ENCODE measurements at regions not wholly inside any gene's neighbourhood (a gene's known extent, or its start where the extent isn't known, plus 50 kb on each side); places are given as distances from the start of the nearest gene placed in this dataset.

DNA sequence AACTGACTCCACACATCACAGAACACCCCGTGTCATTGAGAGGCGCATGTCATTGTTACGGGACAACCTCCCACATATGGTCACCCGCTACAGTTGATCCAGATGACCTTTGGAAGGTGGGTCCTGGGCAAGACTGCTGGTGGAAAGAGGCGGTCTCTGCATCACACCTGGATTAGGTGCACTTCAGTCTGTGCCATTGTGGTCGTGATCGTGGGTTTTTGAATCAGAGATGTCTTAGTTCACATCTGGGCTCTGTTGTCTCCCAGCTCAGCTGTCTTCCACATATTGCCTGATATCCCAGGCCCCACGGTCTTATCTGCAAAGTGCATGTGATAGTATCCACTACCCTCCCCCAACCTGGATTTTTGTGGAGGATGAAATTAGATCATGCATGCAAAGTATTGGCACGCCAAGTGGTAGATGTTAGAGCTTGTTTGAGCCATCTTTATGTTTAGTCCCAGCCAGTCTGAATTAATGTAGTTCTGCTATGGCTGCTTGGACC lies 208.7 kb upstream of the FOXN3 start:
- DNase-seq = no peak

DNA sequence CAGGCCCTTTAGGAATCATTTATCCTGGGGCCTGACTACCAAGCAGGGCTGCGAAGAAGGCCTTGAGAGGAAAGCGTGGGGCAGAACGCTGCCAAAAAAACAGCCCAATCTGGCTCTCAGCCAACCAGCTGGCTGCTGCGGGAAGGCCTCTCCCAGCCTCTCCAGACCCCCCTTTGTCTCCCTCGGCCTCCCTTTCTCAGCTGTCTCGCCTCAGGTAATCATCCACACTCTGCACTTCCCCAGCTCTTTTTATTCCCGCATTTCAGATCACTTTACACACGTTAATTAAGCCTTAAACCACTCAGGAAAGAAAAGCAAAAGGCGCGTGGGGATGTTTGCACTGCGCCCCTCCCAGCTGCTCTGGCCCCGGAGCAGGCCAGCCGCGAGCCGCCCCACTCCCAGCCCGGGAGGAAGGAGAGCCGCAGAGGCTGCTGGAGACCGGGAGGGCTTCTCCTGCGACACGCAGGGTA lies 208.2 kb upstream of the FOXN3 start:
- DNase-seq = no peak

- DNase-seq = no peak
Observed at GRCh38 chr14:89624500-89625156, 207.6 kb upstream of the FOXN3 start.

DNA sequence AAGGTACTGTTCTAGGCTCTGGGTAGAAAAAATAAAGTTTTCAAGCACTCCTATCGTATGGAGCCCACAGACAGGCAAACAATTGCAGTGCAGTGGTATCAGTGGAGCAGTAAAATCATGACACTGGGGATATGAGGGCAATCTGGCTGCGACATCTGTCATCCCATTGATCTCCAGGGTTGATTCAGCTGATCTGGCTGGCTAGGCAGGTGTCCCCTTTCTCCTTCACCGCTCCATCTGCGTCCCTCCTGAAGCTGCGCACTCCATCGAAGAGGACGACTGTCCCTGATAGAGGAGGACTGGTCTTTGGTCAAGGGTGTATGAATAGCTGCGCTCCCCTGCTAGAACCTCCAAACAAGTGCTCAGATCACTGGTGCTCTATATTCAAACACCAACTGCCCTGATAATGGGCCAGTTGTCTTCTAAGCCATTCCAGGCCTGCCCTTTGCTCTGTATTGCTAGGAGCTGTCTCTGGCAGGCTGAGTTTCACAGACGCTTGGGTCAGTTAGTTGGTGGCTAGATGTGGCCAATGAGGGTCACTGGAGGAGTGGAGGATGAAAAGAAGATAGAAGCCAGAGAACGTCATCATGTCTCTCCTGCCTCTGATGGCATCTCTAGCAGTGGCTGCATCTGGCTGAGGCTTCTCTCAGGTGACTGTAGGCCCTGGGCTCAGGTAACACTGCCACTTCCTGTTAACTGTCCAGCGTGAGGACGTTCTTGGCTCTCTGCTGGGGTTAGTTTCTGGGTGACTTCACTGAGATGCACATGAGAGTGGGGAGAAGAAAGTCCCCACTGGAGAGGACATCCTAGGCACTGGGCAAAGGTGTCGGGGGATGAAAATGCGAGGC lies 205.0 kb upstream of the FOXN3 start:
- no peak for DNase-seq

DNA sequence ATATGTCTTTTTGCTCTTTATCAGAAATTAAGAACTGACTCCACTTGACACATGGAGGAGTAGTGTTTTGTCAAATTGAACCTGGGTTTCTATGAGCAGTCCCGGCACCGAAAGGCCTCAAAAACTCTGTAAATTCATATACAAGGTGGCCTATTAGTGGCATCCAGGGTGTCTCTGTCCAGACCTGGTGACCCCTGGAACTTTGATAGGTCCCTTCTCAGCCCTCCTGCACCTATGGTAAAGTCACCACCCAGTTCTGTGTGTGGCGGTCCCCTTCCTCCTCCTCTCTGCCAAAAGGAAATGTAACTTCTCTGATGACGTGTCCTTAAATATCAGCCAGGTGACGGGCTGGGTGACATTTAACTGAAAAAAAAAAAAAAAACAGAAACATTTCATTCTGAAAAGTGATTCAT lies 204.0 kb upstream of the FOXN3 start:
- no peak for DNase-seq

- no peak for DNase-seq
Observed at GRCh38 chr14:89620436-89620835, 203.4 kb upstream of the FOXN3 start.

DNA sequence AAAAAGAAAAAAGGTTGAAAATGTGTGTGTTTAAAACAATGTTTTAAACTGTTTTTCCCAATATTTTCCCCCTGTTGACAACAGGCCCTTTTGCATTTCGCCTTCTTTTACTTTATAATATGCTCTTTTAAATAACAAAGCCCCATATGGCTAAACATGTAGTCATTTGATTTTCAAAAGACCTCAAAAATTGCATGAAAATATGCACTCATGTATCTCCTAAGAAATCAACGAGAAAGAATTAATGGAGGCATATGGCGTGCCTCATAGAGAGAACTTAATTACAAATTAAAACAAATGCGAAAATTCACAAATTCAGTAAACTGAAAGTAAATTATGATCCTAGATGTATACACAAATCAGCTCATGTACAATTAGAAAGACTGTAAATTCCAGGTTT lies 202.6 kb upstream of the FOXN3 start:
- no peak for DNase-seq

DNA sequence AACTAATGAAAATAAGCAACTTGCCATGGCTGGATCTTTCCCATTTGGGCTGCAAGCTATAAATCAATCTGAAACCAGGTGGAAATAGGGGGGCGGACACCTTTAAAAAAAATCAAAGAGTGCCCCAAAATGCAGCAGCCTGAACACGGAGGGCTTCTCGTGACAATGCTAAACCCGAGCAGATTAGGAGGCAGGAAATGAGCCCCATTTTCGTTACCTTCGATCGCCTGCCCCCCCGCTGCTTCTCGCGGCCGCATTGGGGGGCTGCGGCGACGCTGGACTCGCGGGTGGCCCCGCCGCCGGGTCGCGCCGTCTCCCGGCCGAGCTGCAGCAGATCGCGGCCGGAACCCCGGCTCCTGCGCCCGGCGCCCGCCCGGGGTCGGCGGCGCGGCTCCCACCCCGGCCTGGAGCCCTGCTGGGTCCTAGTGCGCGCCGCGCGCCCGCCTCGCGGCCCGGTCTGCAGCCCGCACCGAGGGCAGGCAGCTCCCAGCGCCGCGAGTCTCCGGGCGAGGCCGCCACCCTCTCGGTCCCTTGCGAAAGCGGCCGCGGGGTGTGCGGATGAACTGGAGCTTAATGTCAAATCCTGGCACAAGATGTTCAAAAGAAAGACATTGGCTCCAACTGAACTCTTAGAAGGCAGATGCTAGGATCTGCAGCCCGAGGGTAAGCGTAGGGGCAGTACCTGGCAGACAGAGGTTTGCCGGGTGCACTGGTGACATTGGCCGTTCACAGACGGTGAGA lies 201.9 kb upstream of the FOXN3 start:
- peak; percentile 67 for DNase-seq

DNA sequence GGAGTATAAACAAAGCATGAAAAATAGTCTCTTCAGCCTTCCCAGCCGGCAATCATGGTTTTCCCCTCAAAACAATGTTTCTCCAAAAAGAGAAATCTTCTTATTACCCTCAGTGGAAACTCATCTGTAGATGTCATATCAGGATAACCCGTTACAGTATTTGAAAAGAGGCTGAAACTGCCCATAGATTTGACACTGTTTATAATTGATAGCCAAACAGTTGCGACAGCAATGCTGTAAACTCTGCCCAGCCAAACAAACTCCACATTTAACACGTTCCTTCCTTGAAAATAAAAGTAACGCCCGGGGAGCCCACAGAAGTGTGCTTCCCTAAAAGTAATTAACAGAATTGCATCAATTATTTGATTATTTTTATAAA lies 201.3 kb upstream of the FOXN3 start:
- DNase-seq = no peak

DNA sequence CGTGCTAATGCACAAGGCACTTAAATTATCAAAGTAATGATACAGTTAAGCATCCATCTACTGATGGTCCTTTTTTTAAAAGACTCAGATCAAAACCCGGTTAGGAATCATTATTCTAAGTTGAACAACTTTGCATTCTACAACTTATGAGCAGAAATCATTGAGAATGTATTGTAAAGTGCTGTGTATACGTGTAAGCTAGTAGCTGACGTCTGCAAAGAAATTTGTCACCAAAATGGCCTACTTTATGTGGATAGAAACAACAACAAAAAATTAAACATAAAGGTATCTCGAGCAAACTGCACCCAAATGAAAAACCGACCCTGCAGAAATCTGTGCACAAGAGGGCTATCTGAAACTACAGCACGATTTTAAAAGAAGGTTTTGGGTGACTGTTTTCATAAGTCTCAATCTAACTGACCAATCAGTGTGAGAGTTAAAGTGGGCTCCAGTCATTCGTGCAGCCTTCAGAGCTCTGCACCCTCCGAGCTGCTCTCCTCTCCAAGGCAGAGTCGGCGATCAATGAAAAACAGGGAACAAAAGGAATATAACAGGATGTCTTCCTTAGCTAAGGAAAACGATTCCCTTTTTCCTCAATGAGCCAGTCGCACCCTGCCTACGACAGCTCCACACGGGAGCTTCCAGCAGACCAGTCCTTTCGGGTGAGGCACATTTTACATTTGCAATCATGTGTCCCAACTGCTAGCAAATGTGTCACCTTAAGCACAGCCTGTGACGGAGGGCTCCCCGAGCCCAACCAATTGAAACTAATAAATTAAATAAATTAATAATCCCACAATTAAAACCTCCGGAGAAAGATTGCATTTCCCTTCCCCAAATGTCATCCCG lies 200.7 kb upstream of the FOXN3 start:
- DNase-seq = peak; percentile 24

DNA sequence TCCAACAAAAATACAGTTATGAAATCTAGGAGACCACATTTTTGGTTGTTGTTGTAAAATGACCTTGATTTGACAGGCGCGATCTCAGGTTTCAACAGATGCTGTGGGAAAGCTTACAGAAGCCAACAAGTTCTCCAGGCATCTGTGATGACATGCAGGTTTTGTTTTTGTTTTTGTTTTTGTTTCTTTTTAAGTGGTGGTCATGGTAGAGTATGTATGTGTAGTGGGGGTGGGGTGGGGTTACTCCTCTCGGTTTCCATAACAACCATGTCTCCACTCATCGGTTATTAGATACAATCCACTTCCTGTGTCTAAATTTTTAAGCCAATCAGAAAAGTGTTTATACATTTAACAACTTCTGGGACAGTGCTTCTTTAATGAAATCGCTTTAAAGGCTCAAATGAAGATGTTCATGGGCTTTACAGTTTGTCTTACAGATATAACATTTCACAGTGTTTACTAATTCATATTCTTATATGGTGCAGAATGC lies 199.9 kb upstream of the FOXN3 start:
- no peak for DNase-seq

DNA sequence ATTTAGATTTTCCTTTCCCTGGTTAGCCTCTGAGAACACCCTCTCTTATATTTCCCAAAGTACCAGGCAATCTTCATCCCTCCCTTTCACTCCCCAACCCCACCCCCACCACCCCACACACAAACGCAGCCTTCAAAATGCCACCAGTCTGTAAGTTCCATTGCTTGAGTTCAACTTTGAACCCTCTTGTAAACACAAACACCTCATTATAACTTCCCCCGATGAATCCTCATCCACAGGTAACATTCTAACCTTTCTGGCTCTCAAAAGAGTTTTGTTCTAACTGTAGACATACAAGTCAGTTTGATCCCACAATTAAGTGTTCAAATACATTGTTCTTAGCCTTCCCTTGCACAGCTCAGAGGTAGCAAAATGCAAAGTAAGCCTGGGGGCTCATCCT lies 199.4 kb upstream of the FOXN3 start:
- DNase-seq = no peak

- DNase-seq = no peak
Observed at GRCh38 chr14:89615421-89615820, 198.4 kb upstream of the FOXN3 start.

DNA sequence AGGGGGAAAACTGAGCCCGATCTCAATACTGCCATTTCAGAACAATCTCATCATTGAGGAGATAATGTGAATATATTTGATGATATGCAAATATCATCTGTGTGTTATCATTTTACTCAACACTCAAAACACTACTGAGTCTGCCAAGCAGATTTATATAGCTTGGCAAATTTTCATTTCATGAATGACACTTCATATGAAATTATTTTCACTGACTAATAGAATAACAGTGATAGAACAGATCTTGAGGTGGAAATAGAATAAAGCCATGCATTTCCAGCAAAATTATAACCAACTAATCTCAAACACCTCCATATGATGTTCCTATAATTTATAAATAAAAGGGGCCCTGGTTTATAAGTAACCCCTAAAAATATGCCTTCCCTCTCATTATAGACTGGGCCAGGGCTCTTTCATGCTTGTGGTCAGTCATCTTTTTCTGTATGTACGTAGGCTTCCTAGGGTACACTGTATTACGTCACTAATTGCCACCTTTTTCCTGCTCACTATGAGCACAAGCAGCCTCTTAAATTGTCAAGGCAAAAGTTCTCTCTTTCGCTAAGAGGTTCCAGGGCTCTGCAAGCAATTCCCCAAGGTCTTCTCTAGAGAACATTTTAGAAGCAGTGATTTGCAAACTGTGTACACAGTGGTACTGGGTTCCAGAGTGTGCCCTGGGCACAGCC lies 197.1 kb upstream of the FOXN3 start:
- DNase-seq = no peak

DNA sequence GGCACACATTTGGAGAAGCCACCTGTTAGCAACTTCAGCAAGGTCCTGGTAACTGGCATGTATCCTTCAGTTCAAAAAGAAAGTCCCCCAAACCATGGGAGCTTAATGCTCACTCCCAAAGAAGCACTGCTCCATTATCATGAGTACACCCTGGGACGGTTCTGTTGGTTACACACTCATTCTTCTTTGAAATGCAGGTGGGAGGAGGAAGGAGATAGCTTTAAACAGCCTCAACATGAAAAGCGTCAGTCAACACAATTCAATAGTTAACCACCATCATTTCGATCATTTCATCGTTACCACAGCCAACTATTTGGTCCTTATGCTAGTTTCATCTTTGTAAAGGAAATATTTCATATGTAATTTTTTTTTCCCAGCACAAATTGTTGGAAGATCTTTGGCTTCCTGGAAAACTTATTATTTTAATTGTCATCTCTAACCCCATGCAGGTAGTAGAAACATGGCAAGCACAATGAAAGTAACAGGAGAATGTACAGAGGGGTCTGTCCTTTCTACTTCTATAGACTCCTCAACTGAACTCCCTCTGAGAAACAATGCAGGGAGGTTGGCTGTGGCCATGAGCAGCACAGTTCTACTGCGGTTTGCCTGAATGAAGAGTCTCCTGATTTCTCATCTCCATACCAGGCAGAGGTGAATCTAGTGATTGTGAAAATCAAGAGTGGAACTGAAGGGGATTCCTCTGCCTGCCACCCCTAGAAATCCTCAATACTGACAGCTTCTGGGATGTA lies 196.4 kb upstream of the FOXN3 start:
- DNase-seq = no peak

GRCh38 chr14:89609500-89610100 lies 192.6 kb upstream of the FOXN3 start:
- no peak for DNase-seq

DNA sequence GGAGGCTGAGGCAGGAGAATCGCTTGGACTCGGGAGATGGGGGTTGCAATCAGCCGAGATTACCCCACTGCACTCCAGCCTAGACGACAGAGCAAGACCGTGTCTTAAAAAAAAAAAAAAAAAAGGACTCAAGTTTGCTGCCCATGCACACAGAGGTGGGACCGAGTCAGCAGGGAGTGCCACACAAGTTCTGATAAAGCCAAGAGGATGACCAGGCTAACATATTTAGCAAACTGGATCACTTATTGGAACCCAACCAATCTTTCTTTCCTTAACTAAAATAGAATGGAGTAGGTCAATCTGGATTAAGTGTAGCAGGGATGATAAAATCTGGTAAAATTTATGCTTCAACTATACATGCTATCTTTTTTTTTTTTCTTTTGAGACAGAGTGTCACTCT lies 190.4 kb upstream of the FOXN3 start:
- DNase-seq = no peak

GRCh38 chr14:89603938-89604480 lies 187.0 kb upstream of the FOXN3 start:
- DNase-seq = no peak

DNA sequence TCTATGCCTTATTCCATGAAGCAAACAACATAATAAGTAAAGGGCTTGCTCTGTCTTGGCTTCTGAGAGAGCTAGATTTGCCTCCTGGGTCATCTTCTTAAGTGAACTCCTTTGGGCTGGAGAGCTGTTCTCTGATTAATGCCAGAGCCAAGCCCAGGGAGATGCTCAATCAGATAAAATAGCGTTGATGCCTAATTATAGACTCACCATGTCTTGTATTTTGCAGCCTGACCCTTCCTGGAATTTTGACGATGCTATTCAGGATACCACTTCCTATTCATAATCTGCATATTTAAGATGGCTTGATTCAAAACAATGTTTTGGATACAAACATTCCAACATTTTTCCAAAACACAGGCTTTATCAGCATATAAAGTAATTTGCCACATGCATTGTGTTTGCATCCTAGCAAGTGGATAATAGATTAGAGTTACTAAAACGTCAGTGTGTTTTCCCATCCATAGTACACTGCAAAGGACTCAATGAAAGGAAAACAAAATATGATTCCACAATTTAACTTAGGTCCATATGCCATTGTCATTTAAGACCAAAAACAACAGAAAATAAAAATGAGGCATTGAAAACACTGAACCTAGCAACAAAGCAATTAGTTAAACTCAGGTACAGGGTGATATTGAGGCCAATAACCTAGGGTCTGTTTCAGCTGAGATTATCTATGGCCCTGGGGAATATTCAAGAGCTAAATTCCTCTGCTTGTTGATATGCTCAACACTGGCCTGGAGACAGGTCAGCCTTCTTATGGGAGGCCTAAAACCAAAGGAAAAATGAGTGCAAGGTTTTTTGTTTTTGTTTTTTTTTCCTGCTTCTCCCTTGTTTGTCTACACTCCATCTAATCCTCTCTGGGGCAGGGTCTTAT lies 184.2 kb upstream of the FOXN3 start:
- no peak for DNase-seq

Measured in 8988T (cell line).